Vagina (tissue), 2 donors: ENCODE measurements at regions not wholly inside any gene's neighbourhood (a gene's known extent, or its start where the extent isn't known, plus 50 kb on each side); places are given as distances from the start of the nearest gene placed in this dataset.

Experiments
- POLR2A ChIP-seq, 2 donors: fragments of 450-650 bp; IDR thresholded peaks; one replicate each; pipeline ENCODE4 v1.6.1; 2017; ENCODE audit warnings: antibody characterized with exemption in 2 of 2, mild to moderate bottlenecking in 2 of 2, moderate library complexity in 2 of 2
- POLR2AphosphoS5 ChIP-seq, 2 donors: sonication (generic); formaldehyde crosslinking; IDR thresholded peaks; one replicate each; pipeline ENCODE4 v1.9.0; 2017; ENCODE audit warnings: antibody characterized with exemption in 2 of 2, mild to moderate bottlenecking in 2 of 2, low read depth in 1 of 2; ENCODE audit not compliant: insufficient read depth in 1 of 2
- TF ChIP-seq, protein P1 (sequence below), 3 experiments: fragments of 450-650 bp in 2 of 3; fragments of 200-600 bp in 1 of 3; sonication (generic) in 1 of 3; IDR thresholded peaks; one replicate each; pipeline ENCODE4 v1.5.1; 2017 to 2019; ENCODE audit warnings: antibody characterized with exemption in 3 of 3, mild to moderate bottlenecking in 2 of 3, moderate library complexity in 2 of 3

DNA sequence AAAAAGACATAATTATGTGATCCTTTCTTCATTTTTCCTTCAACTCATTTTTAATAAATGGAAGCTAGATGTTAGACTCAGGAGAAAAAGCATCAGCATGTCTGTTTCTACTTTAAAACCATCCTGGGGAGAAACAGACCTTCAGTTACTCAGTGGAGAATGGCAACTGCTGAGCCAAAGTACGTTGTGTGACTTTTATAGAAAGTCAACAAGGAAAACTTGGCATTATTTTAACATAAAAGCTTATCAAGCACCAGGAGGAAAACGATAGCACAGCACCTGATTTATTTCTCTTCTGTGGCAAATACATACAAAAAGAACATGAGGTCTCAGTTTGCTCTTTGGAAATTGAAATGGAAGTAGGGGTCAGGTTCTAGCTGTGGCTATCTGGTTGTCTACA is 115.3 kb upstream of the RIPOR2 start:
- TF ChIP-seq, protein P1, sequence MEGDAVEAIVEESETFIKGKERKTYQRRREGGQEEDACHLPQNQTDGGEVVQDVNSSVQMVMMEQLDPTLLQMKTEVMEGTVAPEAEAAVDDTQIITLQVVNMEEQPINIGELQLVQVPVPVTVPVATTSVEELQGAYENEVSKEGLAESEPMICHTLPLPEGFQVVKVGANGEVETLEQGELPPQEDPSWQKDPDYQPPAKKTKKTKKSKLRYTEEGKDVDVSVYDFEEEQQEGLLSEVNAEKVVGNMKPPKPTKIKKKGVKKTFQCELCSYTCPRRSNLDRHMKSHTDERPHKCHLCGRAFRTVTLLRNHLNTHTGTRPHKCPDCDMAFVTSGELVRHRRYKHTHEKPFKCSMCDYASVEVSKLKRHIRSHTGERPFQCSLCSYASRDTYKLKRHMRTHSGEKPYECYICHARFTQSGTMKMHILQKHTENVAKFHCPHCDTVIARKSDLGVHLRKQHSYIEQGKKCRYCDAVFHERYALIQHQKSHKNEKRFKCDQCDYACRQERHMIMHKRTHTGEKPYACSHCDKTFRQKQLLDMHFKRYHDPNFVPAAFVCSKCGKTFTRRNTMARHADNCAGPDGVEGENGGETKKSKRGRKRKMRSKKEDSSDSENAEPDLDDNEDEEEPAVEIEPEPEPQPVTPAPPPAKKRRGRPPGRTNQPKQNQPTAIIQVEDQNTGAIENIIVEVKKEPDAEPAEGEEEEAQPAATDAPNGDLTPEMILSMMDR (IDR thresholded peaks at IDR 0.05) = no peak
- no peak for TF ChIP-seq POLR2AphosphoS5 (IDR thresholded peaks at IDR 0.05; ENCODE audit: insufficient read depth in 1 of 2, low read depth in 1 of 2)
- TF ChIP-seq POLR2A (IDR thresholded peaks at IDR 0.05) = no peak
